Mesenchymal stem cell (in vitro differentiated cells and primary cell): ENCODE measurements at regions not wholly inside any gene's neighbourhood (a gene's known extent, or its start where the extent isn't known, plus 50 kb on each side); places are given as distances from the start of the nearest gene placed in this dataset.

Experiments
- DNase-seq: peaks from one replicate; pipeline ENCODE4 v3.0.0-alpha.2; 2013
- H2AFZ ChIP-seq: one replicate; pipeline ENCODE4 v1.6.1; 2013; ENCODE audit warnings: low read depth, mild to moderate bottlenecking, control low read depth, inconsistent platforms, low read length, moderate library complexity
- H2AK5ac ChIP-seq: 2 replicates; pipeline ENCODE4 v1.6.1; 2013; ENCODE audit warnings: low read length, moderate library complexity, mild to moderate bottlenecking, inconsistent platforms; ENCODE audit not compliant: severe bottlenecking
- H2BK120ac ChIP-seq: one replicate; pipeline ENCODE4 v1.6.1; 2013; ENCODE audit warnings: low read depth, mild to moderate bottlenecking, inconsistent platforms, low read length, moderate library complexity
- H2BK12ac ChIP-seq, 2 experiments: one replicate each; pipeline ENCODE4 v1.6.1; 2013; ENCODE audit warnings: inconsistent platforms in 2 of 2, low read length in 2 of 2, mild to moderate bottlenecking in 2 of 2, moderate library complexity in 2 of 2, control low read depth in 1 of 2
- H2BK15ac ChIP-seq: one replicate; pipeline ENCODE4 v1.6.1; 2013; ENCODE audit warnings: mild to moderate bottlenecking, low read depth, inconsistent platforms; ENCODE audit not compliant: poor library complexity, severe bottlenecking
- H2BK5ac ChIP-seq: 2 replicates; pipeline ENCODE4 v1.6.1; 2013; ENCODE audit warnings: low read depth, mild to moderate bottlenecking, low read length, control low read depth, inconsistent platforms; ENCODE audit not compliant: poor library complexity, severe bottlenecking
- H3K14ac ChIP-seq, 2 experiments: one replicate each; pipeline ENCODE4 v1.6.1; 2013; ENCODE audit warnings: inconsistent platforms in 2 of 2, low read length in 2 of 2, control low read depth in 1 of 2, mild to moderate bottlenecking in 1 of 2, moderate library complexity in 1 of 2
- H3K18ac ChIP-seq, 2 experiments: one replicate each; pipeline ENCODE4 v1.6.1; 2013; ENCODE audit warnings: inconsistent platforms in 2 of 2, low read length in 2 of 2, control low read depth in 1 of 2, low read depth in 1 of 2, mild to moderate bottlenecking in 1 of 2
- H3K23ac ChIP-seq, 2 experiments: one replicate each; pipeline ENCODE4 v1.6.1; 2013; ENCODE audit warnings: inconsistent platforms in 2 of 2, low read length in 2 of 2, mild to moderate bottlenecking in 2 of 2, moderate library complexity in 2 of 2, control low read depth in 1 of 2
- H3K27ac ChIP-seq: 2 replicates; pipeline ENCODE4 v1.5.1; 2013; ENCODE audit warnings: mild to moderate bottlenecking, moderate library complexity, low read length, control low read depth, inconsistent platforms; ENCODE audit not compliant: poor library complexity, severe bottlenecking
- H3K27me3 ChIP-seq, 2 experiments: 2 replicates each; pipeline versions ENCODE4 v1.6.1 to v1.7.0; 2013; ENCODE audit warnings: low read length in 2 of 2, mild to moderate bottlenecking in 2 of 2, moderate library complexity in 2 of 2, control low read depth in 1 of 2, inconsistent platforms in 1 of 2; ENCODE audit not compliant: control insufficient read depth in 1 of 2, insufficient read depth in 1 of 2
- H3K36me3 ChIP-seq, 2 experiments: 2 replicates each; pipeline versions ENCODE4 v1.6.1 to v1.7.0; 2013; ENCODE audit warnings: low read length in 2 of 2, control low read depth in 1 of 2, inconsistent platforms in 1 of 2, low read depth in 1 of 2, mild to moderate bottlenecking in 1 of 2; ENCODE audit not compliant: insufficient read depth in 2 of 2, control insufficient read depth in 1 of 2
- H3K4ac ChIP-seq, 2 experiments: one replicate each; pipeline ENCODE4 v1.6.1; 2013; ENCODE audit warnings: inconsistent platforms in 2 of 2, low read length in 2 of 2, mild to moderate bottlenecking in 2 of 2, moderate library complexity in 2 of 2, control low read depth in 1 of 2, low read depth in 1 of 2
- H3K4me1 ChIP-seq: 2 replicates; pipeline ENCODE4 v1.6.1; 2013; ENCODE audit warnings: low read depth, low read length, control low read depth; ENCODE audit not compliant: control insufficient read depth, insufficient read depth
- H3K4me2 ChIP-seq: 2 replicates; pipeline ENCODE4 v1.6.1; 2013; ENCODE audit warnings: low read length, mild to moderate bottlenecking, inconsistent platforms; ENCODE audit not compliant: poor library complexity, severe bottlenecking
- H3K4me3 ChIP-seq, 2 experiments: 2 replicates each; pipeline versions ENCODE4 v1.5.1 to v1.7.0; 2013; ENCODE audit warnings: low read length in 2 of 2, mild to moderate bottlenecking in 2 of 2, control low read depth in 1 of 2, low read depth in 1 of 2; ENCODE audit not compliant: insufficient read depth in 1 of 2
- H3K79me1 ChIP-seq: replicated peaks from 2 replicates; pipeline ENCODE4 v1.6.1; 2013; ENCODE audit warnings: mild to moderate bottlenecking, control low read depth, low read length, inconsistent platforms; ENCODE audit not compliant: poor library complexity, severe bottlenecking
- H3K9ac ChIP-seq: 2 replicates; pipeline ENCODE4 v1.7.0; 2013; ENCODE audit warnings: mild to moderate bottlenecking, low read length, moderate library complexity
- H3K9me3 ChIP-seq: 2 replicates; pipeline ENCODE4 v1.7.0; 2013; ENCODE audit warnings: mild to moderate bottlenecking, low read length; ENCODE audit not compliant: control insufficient read depth
- H4K8ac ChIP-seq: one replicate; pipeline ENCODE4 v1.6.1; 2013; ENCODE audit warnings: inconsistent platforms, mild to moderate bottlenecking, low read length, moderate library complexity
- H4K91ac ChIP-seq: one replicate; pipeline ENCODE4 v1.6.1; 2013; ENCODE audit warnings: mild to moderate bottlenecking, low read length, inconsistent platforms
- WGBS: methylation state at CpG from one replicate; pipeline ENCODE4 v1.1.7; 2013; ENCODE audit warnings: mixed read lengths; 5-methylcytosine and 5-hydroxymethylcytosine counted together

DNA sequence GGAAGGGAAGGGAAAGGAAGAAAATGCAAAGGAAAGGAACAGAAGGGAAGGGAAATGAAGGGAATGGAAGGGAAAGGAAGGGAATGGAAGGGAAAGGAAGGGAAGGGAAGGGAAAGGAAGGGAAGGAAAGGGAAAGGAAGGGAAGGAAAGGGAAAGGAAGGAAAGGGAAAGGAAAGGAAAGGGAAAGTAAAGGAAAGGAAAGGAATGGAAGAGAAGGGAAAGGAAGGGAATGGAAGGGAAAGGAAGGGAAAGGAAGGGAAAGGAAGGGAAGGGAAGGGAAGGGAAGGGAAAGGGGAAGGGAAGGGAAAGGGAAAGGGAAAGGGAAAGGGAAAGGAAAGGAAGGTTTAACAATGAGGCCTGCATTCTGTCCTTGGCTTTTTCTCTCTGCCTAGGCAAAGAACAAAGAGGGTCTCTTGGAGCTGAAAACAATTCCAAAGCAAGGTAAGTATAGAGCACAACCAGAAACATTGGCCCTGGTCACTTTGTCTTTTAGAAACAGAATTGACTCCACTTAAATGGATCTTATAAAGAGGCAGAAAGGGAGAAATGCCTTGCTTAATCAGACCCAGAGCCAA is 525.9 kb upstream of the TMPO start:
- no peak for DNase-seq
- Histone ChIP-seq H3K27ac (no peak overlapping the region), H3K14ac (no peak overlapping the region), H4K91ac (no peak overlapping the region), H2BK120ac (no peak overlapping the region), H2AK5ac (no peak overlapping the region), H4K8ac (no peak overlapping the region), H2AFZ (no peak overlapping the region), H3K4me1 (no peaks in the 10 kb centered on the region), H3K23ac (no peak overlapping the region), H3K79me1 (no peaks in the 10 kb centered on the region), H3K4ac (no peak overlapping the region), H3K9ac (no peak overlapping the region), H2BK12ac (no peak overlapping the region), H3K4me2 (no peak overlapping the region), H3K4me3 (no peak overlapping the region), H2BK15ac (no peak overlapping the region), H3K9me3 (peaks cover 18% of the 10 kb centered on the region), H3K18ac (no peak overlapping the region), H3K27me3 (no peaks in the 10 kb centered on the region), H3K36me3 (no peaks in the 10 kb centered on the region), H2BK5ac (no peak overlapping the region)

DNA sequence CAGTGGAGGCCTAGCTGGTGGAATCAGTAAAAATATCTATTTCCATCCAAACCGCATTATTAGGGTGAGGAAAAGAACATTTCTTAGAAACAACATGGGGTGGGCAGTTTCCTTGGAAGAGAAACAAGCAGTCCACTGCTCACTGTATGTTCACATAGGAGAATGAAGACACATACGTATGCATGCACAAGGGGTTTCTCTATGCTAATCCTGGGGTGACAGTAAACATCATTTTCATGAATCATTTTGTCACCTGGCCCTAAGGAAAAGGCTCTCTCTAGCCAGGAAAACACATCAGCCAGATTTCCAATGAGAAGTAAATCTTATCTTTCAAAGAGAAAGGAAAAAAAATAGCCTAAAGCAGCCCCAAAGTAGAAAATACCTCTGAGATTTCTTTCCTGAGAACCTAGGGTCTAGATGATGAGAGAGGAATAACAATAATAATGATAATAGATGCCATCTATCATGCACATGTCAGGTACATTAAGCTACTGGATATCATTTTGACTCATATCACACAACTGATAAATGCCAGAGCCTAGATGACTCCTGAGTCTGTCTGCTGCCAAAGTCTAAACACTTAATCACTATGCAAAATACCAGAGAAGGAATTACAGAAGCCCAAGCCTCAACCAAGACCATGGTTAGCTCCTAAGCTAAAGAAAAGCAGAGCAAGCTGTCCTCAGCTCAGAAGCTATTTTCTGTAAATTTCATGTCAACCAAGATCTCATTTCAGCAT is 520.5 kb upstream of the TMPO start:
- no peak overlapping the region for H2AK5ac ChIP-seq
- no peak overlapping the region for H3K23ac ChIP-seq
- no peak overlapping the region for H2AFZ ChIP-seq
- no peaks in the 10 kb centered on the region for H3K4me1 ChIP-seq
- H3K4ac ChIP-seq: no peak overlapping the region
- no peak overlapping the region for H3K27ac ChIP-seq
- no peak overlapping the region for H2BK5ac ChIP-seq
- H3K18ac ChIP-seq: no peak overlapping the region
- no peak overlapping the region for H3K4me2 ChIP-seq
- H2BK15ac ChIP-seq: no peak overlapping the region
- no peak overlapping the region for H4K91ac ChIP-seq
- WGBS: 100% methylated on average over 1 of the region's 2 CpGs
- H2BK12ac ChIP-seq: no peak overlapping the region
- no peaks in the 10 kb centered on the region for H3K36me3 ChIP-seq
- H4K8ac ChIP-seq: no peak overlapping the region
- H3K14ac ChIP-seq: no peak overlapping the region
- no peak for DNase-seq
- no peaks in the 10 kb centered on the region for H3K27me3 ChIP-seq
- no peak overlapping the region for H3K4me3 ChIP-seq
- H3K9me3 ChIP-seq: peaks cover 13% of the 10 kb centered on the region
- H3K9ac ChIP-seq: no peak overlapping the region
- H2BK120ac ChIP-seq: no peak overlapping the region
- H3K79me1 ChIP-seq: no peaks in the 10 kb centered on the region

DNA sequence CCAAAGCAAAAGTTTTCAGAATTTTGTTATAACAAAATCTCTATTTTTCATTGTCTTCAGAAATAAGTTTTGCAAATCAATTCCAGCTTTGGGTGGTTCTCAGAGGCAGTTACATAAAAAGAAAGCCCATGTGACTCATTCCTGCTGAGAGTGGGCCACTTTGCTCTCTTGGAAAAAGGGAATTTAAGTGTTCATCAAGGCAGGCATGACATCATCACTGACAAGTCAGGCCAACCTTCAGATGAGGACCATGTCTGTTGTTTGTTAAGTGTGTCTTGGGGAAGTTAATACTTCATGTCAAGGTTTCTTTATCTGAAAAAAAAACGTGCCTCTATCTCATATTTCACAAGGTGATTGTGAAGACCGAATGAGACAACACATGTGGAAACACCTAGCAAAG is 519.8 kb upstream of the TMPO start:
- no peak for DNase-seq
- Histone ChIP-seq H3K18ac (no peak overlapping the region), H3K27me3 (no peaks in the 10 kb centered on the region), H4K8ac (no peak overlapping the region), H3K79me1 (no peaks in the 10 kb centered on the region), H3K4me3 (no peak overlapping the region), H2BK5ac (no peak overlapping the region), H4K91ac (no peak overlapping the region), H2AFZ (no peak overlapping the region), H2BK15ac (no peak overlapping the region), H3K14ac (no peak overlapping the region), H3K4me2 (no peak overlapping the region), H2BK120ac (no peak overlapping the region), H2BK12ac (no peak overlapping the region), H3K4me1 (no peaks in the 10 kb centered on the region), H3K9me3 (peaks cover 12% of the 10 kb centered on the region), H2AK5ac (no peak overlapping the region), H3K27ac (no peak overlapping the region), H3K4ac (no peak overlapping the region), H3K36me3 (no peaks in the 10 kb centered on the region), H3K9ac (no peak overlapping the region), H3K23ac (no peak overlapping the region)
- WGBS: no CpG with 5 or more reads among the region's 2 CpGs

DNA sequence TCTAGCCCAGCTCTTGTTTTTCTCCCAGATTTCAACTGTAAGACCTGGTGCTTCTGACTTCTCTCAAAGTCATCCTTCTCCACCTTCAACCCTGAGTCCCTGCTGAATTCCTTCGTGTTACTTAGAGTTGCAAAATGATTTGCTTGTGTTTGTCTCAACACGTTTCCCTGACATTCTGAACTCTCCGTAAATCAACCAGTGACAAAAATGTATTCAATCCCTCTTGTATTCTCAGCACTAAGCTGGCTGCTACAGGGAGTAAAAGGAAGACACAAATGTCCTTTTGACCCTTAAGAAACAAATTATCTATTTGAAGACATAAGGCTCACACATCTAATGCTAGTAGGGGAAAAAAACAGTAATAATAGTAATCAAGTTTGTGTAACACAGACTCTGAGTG is 514.0 kb upstream of the TMPO start:
- H3K23ac ChIP-seq: no peak overlapping the region
- no peak for DNase-seq
- no peaks in the 10 kb centered on the region for H3K36me3 ChIP-seq
- H3K4me1 ChIP-seq: no peaks in the 10 kb centered on the region
- H3K4me3 ChIP-seq: no peak overlapping the region
- no peak overlapping the region for H3K27ac ChIP-seq
- 56% methylated on average over 3 of the region's 3 CpGs for WGBS
- H3K14ac ChIP-seq: no peak overlapping the region
- no peak overlapping the region for H3K18ac ChIP-seq
- no peak overlapping the region for H2BK12ac ChIP-seq
- H3K9ac ChIP-seq: no peak overlapping the region
- no peaks in the 10 kb centered on the region for H3K79me1 ChIP-seq
- no peak overlapping the region for H3K4ac ChIP-seq
- no peak overlapping the region for H2BK15ac ChIP-seq
- H3K4me2 ChIP-seq: no peak overlapping the region
- H4K8ac ChIP-seq: no peak overlapping the region
- H2AK5ac ChIP-seq: no peak overlapping the region
- no peak overlapping the region for H2BK5ac ChIP-seq
- no peak overlapping the region for H2BK120ac ChIP-seq
- H3K27me3 ChIP-seq: peaks cover 11 to 17% of the 10 kb centered on the region in 2 experiments
- no peaks in the 10 kb centered on the region for H3K9me3 ChIP-seq
- no peak overlapping the region for H4K91ac ChIP-seq
- no peak overlapping the region for H2AFZ ChIP-seq
